ENCODE measurements at regions not wholly inside any gene's neighbourhood (a gene's known extent, or its start where the extent isn't known, plus 50 kb on each side); places are given as distances from the start of the nearest gene placed in this dataset.

GRCh38 chr14:97730706-97731105 is 933.5 kb downstream of the VRK1 start:
- no peak for TF ChIP-seq CTCF (IDR thresholded peaks at IDR 0.05)
- Histone ChIP-seq H3K4me2 (ENCODE audit: low read length) (no peak overlapping the region), H3K4me1 (no peaks in the 10 kb centered on the region), H3K4me3 (ENCODE audit: low read depth, low read length) (no peak overlapping the region), H3K27ac (no peak overlapping the region), H2AFZ (no peak overlapping the region), H3K9ac (no peak overlapping the region), H3K79me2 (no peaks in the 10 kb centered on the region), H3K27me3 (ENCODE audit: control insufficient read depth, insufficient read depth, low read length) (no peaks in the 10 kb centered on the region), H3K9me3 (ENCODE audit: control insufficient read depth, low read length) (no peaks in the 10 kb centered on the region), H3K36me3 (ENCODE audit: control insufficient read depth, insufficient read depth, low read length) (no peaks in the 10 kb centered on the region)

GRCh38 chr14:97731800-97732199 is 934.6 kb downstream of the VRK1 start:
- H3K4me1 ChIP-seq = no peaks in the 10 kb centered on the region
- H3K36me3 ChIP-seq (ENCODE audit: control insufficient read depth, insufficient read depth, low read length) = no peaks in the 10 kb centered on the region
- no peak overlapping the region for H3K9ac ChIP-seq
- no peak for TF ChIP-seq CTCF (IDR thresholded peaks at IDR 0.05)
- no peaks in the 10 kb centered on the region for H3K27me3 ChIP-seq (ENCODE audit: control insufficient read depth, insufficient read depth, low read length)
- H3K4me2 ChIP-seq (ENCODE audit: low read length) = no peak overlapping the region
- H3K9me3 ChIP-seq (ENCODE audit: control insufficient read depth, low read length) = no peaks in the 10 kb centered on the region
- no peaks in the 10 kb centered on the region for H3K79me2 ChIP-seq
- no peak overlapping the region for H3K4me3 ChIP-seq (ENCODE audit: low read depth, low read length)
- no peak overlapping the region for H2AFZ ChIP-seq
- no peak overlapping the region for H3K27ac ChIP-seq

- Histone ChIP-seq H3K4me1 (peaks cover 7% of the 10 kb centered on the region), H3K9ac (no peak overlapping the region), H2AFZ (peak overlapping the region; percentile 26)
These were observed 950.1 kb downstream of the VRK1 start for GRCh38 chr14:97747316-97747715.

GRCh38 chr14:97748616-97749015 is 951.4 kb downstream of the VRK1 start:
- no peaks in the 10 kb centered on the region for H3K79me2 ChIP-seq
- no peaks in the 10 kb centered on the region for H3K9me3 ChIP-seq (ENCODE audit: control insufficient read depth, low read length)
- no peak for TF ChIP-seq CTCF (IDR thresholded peaks at IDR 0.05)
- H3K36me3 ChIP-seq (ENCODE audit: control insufficient read depth, insufficient read depth, low read length) = no peaks in the 10 kb centered on the region
- H3K27ac ChIP-seq = no peak overlapping the region
- no peaks in the 10 kb centered on the region for H3K27me3 ChIP-seq (ENCODE audit: control insufficient read depth, insufficient read depth, low read length)
- peaks cover 7% of the 10 kb centered on the region for H3K4me1 ChIP-seq
- H3K4me3 ChIP-seq (ENCODE audit: low read depth, low read length) = no peak overlapping the region
- H3K9ac ChIP-seq = no peak overlapping the region
- H2AFZ ChIP-seq = no peak overlapping the region
- H3K4me2 ChIP-seq (ENCODE audit: low read length) = no peak overlapping the region

More at GRCh38 chr14:97747316-97747715, 950.1 kb downstream of the VRK1 start:
- no peak for TF ChIP-seq CTCF (IDR thresholded peaks at IDR 0.05)
- no peak overlapping the region for H3K4me3 ChIP-seq (ENCODE audit: low read depth, low read length)
- no peaks in the 10 kb centered on the region for H3K79me2 ChIP-seq
- no peaks in the 10 kb centered on the region for H3K9me3 ChIP-seq (ENCODE audit: control insufficient read depth, low read length)
- no peaks in the 10 kb centered on the region for H3K27me3 ChIP-seq (ENCODE audit: control insufficient read depth, insufficient read depth, low read length)
- H3K27ac ChIP-seq = no peak overlapping the region
- no peak overlapping the region for H3K4me2 ChIP-seq (ENCODE audit: low read length)
- no peaks in the 10 kb centered on the region for H3K36me3 ChIP-seq (ENCODE audit: control insufficient read depth, insufficient read depth, low read length)

GRCh38 chr14:97757491-97757890 is 960.3 kb downstream of the VRK1 start:
- H3K4me3 ChIP-seq (ENCODE audit: low read depth, low read length) = no peak overlapping the region
- H3K79me2 ChIP-seq = no peaks in the 10 kb centered on the region
- no peak overlapping the region for H3K4me2 ChIP-seq (ENCODE audit: low read length)
- no peaks in the 10 kb centered on the region for H3K27me3 ChIP-seq (ENCODE audit: control insufficient read depth, insufficient read depth, low read length)
- H3K36me3 ChIP-seq (ENCODE audit: control insufficient read depth, insufficient read depth, low read length) = no peaks in the 10 kb centered on the region
- no peaks in the 10 kb centered on the region for H3K4me1 ChIP-seq
- no peak for TF ChIP-seq CTCF (IDR thresholded peaks at IDR 0.05)
- H3K9ac ChIP-seq = no peak overlapping the region
- H3K27ac ChIP-seq = no peak overlapping the region
- no peaks in the 10 kb centered on the region for H3K9me3 ChIP-seq (ENCODE audit: control insufficient read depth, low read length)
- no peak overlapping the region for H2AFZ ChIP-seq
